Spleen (tissue), 11 donors: ENCODE measurements at regions not wholly inside any gene's neighbourhood (a gene's known extent, or its start where the extent isn't known, plus 50 kb on each side); places are given as distances from the start of the nearest gene placed in this dataset.

ENCODE experiments used
- DNase-seq: peaks from one replicate; pipeline ENCODE4 v3.0.0-alpha.2; 2020
- H3K27ac ChIP-seq, 8 donors: fragments of 200-600 bp; sonication (generic) in 7 of 8; 1 replicate in 4 of 8; 2 replicates in 4 of 8; pipeline versions ENCODE4 v1.5.0 to v1.8.0; 2016 to 2021; ENCODE audit warnings: inconsistent platforms in 4 of 8, mild to moderate bottlenecking in 4 of 8, moderate library complexity in 1 of 8
- H3K27me3 ChIP-seq, 7 donors: fragments of 200-600 bp; sonication (generic) in 6 of 7; replicated peaks in 1 of 7; 1 replicate in 4 of 7; 2 replicates in 3 of 7; pipeline versions ENCODE4 v1.5.0 to v1.8.0; 2016 to 2021; ENCODE audit warnings: inconsistent platforms in 3 of 7, mild to moderate bottlenecking in 1 of 7
- H3K36me3 ChIP-seq, 6 donors: fragments of 200-600 bp; sonication (generic) in 5 of 6; 1 replicate in 4 of 6; 2 replicates in 2 of 6; pipeline versions ENCODE4 v1.5.0 to v1.8.0; 2016 to 2021; ENCODE audit warnings: inconsistent platforms in 2 of 6
- H3K4me1 ChIP-seq, 6 donors: fragments of 200-600 bp; sonication (generic) in 5 of 6; 1 replicate in 3 of 6; 2 replicates in 3 of 6; pipeline versions ENCODE4 v1.5.0 to v1.8.0; 2016 to 2021; ENCODE audit warnings: inconsistent platforms in 3 of 6
- H3K4me3 ChIP-seq, 8 donors: fragments of 200-600 bp; sonication (generic) in 7 of 8; 1 replicate in 4 of 8; 2 replicates in 4 of 8; pipeline versions ENCODE4 v1.5.0 to v1.8.0; 2016 to 2021; ENCODE audit warnings: inconsistent platforms in 4 of 8, mild to moderate bottlenecking in 4 of 8, moderate library complexity in 2 of 8
- H3K9me3 ChIP-seq, 8 donors: fragments of 200-600 bp; sonication (generic) in 7 of 8; 1 replicate in 4 of 8; 2 replicates in 4 of 8; pipeline versions ENCODE4 v1.5.0 to v1.8.0; 2016 to 2021; ENCODE audit warnings: inconsistent platforms in 4 of 8
- POLR2A ChIP-seq, 3 donors: fragments of 450-650 bp; IDR thresholded peaks; one replicate each; pipeline ENCODE4 v1.5.1; 2017; ENCODE audit warnings: antibody characterized with exemption in 3 of 3, mild to moderate bottlenecking in 1 of 3
- POLR2AphosphoS5 ChIP-seq, 3 donors: sonication (generic); formaldehyde crosslinking; IDR thresholded peaks; one replicate each; pipeline ENCODE4 v1.5.1; 2017; ENCODE audit warnings: antibody characterized with exemption in 3 of 3
- WGBS, 5 donors: extraction: QIAGEN DNeasy Blood & Tissue Kit in 3 of 5; methylation state at CpG; one replicate each; pipeline versions ENCODE4 v1.1.5 to v1.1.7; 2013 to 2018; 5-methylcytosine and 5-hydroxymethylcytosine counted together
- intact Hi-C: fragments of 100-400 bp; cut with DNase I; formaldehyde crosslinking; loops from one replicate; pipeline ENCODE4 v1.15.0; 2023; ENCODE audit warnings: low total_unique reads
- small RNA-seq, 4 donors: library from RNA; depleted of rRNA; stranded (forward); fragments of <200 nt; gene quantifications; one replicate each; pipeline ENCODE3, GENCODE V24; 2016
- TF ChIP-seq, protein P1 (sequence below), 11 experiments: fragments of 200-600 bp in 7 of 11; fragments of 450-650 bp in 4 of 11; sonication (generic) in 4 of 11; IDR thresholded peaks in 8 of 11; conservative IDR thresholded peaks in 3 of 11; 1 replicate in 7 of 11; 2 replicates in 4 of 11; pipeline versions ENCODE4 v1.4.0 to v1.8.0; 2016 to 2021; ENCODE audit warnings: antibody characterized with exemption in 11 of 11, inconsistent platforms in 4 of 11, mild to moderate bottlenecking in 1 of 11
- donor health status: healthy with polysubstance abuse.
- donor health status: DM: no; HTN: no; CAD: no; lungs with moderate emphysema.
- donor health status: DM: no; HTN: no; CAD: no.
- donor health status: Bipolar disorder and iron deficiency.
- donor health status: healthy.
- donor health status: DM: no; HTN: no; CAD: no.
- donor health status: DM: yes; HTN: yes; CAD: no.

DNA sequence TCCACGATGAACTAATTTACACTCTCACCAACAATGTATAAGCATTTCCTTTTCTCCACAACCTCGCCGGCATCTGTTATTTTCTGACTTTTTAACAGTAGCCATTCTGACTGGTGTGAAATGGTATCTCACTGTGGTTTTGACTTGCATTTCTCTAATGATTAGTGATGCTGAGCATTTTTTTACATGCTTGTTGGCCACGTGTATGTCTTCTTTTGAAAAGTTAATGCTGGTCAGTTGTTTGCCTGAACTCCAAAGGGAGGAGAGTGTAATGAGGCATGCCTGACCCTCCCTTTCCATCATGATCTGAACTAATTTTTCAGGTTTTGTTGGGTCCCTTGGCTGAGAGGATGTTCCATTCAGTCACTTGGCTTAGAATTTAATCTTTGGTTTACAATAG, 50.7 kb upstream of the SVIL start:
- DNase-seq: no peak
- no peaks in the 10 kb centered on the region for H3K27me3 ChIP-seq
- H3K36me3 ChIP-seq: peaks cover 0 to 10% (median 0%) of the 10 kb centered on the region in 6 donors
- H3K9me3 ChIP-seq: no peaks in the 10 kb centered on the region
- TF ChIP-seq POLR2AphosphoS5 (IDR thresholded peaks at IDR 0.05) (no peak), POLR2A (IDR thresholded peaks at IDR 0.05) (no peak)
- TF ChIP-seq, protein P1, sequence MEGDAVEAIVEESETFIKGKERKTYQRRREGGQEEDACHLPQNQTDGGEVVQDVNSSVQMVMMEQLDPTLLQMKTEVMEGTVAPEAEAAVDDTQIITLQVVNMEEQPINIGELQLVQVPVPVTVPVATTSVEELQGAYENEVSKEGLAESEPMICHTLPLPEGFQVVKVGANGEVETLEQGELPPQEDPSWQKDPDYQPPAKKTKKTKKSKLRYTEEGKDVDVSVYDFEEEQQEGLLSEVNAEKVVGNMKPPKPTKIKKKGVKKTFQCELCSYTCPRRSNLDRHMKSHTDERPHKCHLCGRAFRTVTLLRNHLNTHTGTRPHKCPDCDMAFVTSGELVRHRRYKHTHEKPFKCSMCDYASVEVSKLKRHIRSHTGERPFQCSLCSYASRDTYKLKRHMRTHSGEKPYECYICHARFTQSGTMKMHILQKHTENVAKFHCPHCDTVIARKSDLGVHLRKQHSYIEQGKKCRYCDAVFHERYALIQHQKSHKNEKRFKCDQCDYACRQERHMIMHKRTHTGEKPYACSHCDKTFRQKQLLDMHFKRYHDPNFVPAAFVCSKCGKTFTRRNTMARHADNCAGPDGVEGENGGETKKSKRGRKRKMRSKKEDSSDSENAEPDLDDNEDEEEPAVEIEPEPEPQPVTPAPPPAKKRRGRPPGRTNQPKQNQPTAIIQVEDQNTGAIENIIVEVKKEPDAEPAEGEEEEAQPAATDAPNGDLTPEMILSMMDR (IDR thresholded peaks at IDR 0.05 in 8 of 11, conservative IDR thresholded peaks at IDR 0.05 in 3 of 11): no peak
- H3K4me1 ChIP-seq: peaks cover 0 to 58% (median 17%) of the 10 kb centered on the region in 6 donors
- H3K4me3 ChIP-seq: no peak overlapping the region
- 83 to 88% (median 85%) methylated on average over 4 of the region's 4 CpGs for WGBS, 5 donors
- peak overlapping the region in 4 of 8 donors; percentile 2 to 90 (median 45) for H3K27ac ChIP-seq
- intact Hi-C loops: no loop called here

Small RNAs in the stretch of these regions (small RNA-seq; reads per million reads assigned to genes)
- 0 reads per million in 4 donors for gene CKS1BP2
- 0 reads per million in 4 donors for gene RNU6-908P
